GM19239 (cell line): ENCODE measurements at regions not wholly inside any gene's neighbourhood (a gene's known extent, or its start where the extent isn't known, plus 50 kb on each side); places are given as distances from the start of the nearest gene placed in this dataset.
"Not testable (repeated sequence)": the region's sequence is repeated elsewhere in the genome, so short reads cannot be mapped to it uniquely, and the experiment has no call there.

Experiments used
- DNase-seq: peaks from one replicate; pipeline ENCODE4 v3.0.0; 2011; ENCODE audit warnings: low spot score; ENCODE audit not compliant: insufficient read length
- FAIRE-seq: peaks from 2 replicates; lab custom pipeline; 2011; peaks lifted over from hg19 to GRCh38; lab: Jason Lieb, UNC

DNA sequence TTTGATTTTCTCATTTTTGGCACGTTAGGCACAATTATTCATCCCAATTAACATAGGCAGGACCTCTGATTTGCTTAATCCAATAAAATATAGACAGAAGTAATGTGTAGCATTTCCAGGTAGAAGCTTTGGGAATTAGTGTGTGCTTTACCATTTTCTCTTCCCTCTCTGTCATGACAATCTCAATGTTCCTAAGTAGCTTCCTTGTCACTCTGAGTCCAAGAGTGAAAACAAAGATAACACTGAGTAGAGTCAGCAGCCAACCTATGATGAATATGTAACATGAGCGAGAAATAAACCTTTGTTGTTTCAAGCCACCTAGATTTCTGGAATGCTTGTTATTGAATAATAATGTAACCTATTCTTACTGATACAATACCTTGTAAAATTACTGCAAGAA, 283.8 kb downstream of the OMA1 start:
- FAIRE-seq: no peak
- DNase-seq: no peak

DNA sequence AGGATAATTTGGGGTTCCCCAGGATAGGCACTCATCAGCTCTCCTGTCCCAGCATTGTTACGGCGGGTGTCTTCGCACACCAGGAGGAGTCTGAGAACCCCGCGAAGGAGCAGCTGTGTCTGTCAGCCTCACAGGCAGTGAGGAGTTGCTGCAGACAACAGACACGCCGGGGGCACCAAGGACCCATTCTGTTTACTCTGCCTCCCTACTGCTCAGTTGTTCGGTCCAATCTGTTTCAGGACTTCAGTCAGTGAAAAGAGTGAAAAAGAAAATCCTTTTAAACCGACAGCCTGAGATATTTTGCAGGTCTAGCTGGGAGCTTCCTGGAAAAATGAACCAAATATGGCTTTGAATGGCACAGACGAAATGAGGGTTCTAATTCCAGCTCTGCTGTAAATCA, 288.4 kb downstream of the OMA1 start:
- FAIRE-seq (no peak), DNase-seq (no peak)

DNA sequence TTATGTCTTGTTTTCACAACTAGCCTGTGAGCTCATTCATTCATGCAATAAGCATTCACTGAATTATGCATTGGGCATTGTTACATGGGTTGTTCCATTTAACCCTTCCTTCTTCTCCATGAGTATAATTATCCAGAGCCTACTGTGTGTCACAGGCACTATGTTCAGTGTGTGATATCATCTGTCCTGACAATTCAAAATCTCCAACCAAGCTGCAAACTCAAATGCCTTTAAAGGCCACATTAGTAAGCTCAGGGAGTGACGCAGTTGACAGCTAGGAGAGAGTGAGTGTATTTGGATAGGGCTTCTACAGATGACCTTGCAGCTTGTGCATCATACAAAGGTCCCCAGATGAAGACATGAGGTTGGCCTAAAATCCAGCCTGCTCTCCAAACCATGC, 289.5 kb downstream of the OMA1 start:
- DNase-seq (no peak), FAIRE-seq (no peak)

DNA sequence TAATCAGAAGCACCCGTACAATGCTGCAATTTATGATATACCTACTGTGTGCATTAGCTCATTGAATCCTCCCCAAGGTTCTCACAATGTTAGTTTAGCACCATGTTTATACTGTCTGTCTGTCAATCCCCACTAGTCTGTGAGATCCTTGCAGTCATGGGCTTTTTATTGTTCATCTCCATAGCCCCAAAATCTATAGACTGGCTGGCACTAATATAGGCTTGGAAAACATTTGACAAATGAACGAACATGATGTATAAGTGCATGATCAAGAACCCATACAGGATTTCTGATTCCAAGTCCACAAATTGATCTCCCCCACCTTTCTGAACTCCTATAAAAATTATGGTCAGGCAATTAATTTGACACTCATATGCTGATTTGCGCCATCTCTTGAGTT, 290.0 kb downstream of the OMA1 start:
- FAIRE-seq (no peak), DNase-seq (no peak)

DNA sequence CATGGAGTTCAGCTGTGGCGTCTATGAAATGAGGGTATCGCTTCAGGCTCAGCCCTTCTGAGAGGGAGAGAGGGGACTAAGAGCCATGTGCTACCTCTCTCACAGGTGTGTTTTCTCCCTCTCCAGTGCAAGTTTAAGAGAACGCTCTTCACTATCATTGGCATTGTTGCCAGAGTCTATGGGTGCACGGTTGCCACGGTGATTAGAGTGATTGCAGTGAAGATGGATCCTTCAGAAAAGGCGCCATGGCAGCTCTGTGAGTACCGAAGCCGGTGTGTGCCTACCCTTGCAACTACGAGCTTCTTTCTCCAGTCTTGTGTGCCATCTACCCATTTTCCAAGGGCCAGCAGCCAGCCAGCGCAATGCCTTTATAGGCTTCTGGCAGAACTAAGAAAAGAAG, 290.5 kb downstream of the OMA1 start:
- DNase-seq (no peak), FAIRE-seq (no peak)

DNA sequence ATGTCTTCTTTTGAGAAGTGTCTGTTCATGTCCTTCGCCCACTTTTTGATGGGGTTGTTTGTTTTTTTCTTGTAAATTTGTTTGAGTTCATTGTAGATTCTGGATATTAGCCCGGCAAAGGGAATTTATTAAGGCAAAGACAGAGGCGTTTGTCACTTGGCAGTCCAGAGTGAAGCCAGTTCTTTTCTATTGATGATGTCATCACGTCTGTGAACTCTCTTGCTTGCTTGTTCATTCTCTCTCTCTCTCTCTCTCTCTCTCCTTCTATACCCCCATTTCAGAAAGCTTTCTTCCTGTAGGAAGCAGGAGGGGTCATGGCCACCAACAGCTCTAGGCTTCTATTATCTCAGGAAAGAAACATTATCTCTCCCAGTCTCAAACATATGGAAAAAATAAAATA, 291.3 kb downstream of the OMA1 start:
- DNase-seq: no peak
- no peak for FAIRE-seq

DNA sequence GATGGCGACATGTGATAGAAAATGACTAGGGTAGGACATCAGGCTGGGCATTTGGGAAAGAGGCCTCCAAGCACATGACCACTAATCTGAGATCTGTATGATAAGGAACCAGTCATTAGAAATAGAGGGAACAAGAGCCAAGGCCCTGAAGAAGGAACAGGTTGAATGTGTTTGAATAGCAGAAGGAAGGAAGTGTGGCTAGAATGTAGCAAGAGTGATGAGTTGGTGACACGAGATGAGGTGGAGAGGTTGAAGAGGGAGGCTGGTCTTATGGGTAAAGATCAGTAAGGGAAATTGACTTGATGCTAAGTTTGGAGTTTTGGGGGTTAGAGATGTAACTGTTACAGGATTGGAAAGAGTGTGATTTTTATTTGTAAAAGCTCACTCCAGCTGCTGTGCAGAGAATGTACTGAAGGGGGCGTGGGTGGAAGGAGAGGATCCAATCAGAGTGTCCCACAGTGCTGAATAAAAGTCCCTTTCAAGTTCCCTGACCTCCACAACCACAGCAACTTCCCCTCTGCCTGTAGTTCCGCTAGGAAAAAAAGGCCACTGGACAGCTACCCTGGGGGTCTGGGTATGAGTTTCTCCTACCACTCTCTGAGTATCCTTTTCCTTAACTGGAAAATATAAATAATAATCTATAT, 295.0 kb downstream of the OMA1 start:
- DNase-seq (no peak), FAIRE-seq (no peak)

DNA sequence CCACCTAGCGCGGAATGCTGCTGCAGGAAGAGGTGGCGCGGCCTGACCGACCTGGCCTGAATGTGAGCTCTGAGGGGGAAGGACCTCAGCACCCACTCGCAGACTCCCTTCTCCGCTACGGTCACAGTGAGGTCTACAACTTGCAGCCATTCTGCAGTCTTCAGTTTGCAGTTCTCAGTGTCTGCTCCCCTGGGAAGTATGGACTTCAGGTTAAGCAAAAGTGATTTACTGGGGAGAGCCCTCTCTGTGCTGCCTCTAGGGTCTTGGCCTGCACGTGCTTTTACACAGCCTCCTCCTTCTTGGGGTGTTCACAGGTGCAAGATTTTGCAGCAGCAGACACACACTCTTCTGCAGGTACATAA, 296.0 kb downstream of the OMA1 start:
- FAIRE-seq (no peak), DNase-seq (no peak)

DNA sequence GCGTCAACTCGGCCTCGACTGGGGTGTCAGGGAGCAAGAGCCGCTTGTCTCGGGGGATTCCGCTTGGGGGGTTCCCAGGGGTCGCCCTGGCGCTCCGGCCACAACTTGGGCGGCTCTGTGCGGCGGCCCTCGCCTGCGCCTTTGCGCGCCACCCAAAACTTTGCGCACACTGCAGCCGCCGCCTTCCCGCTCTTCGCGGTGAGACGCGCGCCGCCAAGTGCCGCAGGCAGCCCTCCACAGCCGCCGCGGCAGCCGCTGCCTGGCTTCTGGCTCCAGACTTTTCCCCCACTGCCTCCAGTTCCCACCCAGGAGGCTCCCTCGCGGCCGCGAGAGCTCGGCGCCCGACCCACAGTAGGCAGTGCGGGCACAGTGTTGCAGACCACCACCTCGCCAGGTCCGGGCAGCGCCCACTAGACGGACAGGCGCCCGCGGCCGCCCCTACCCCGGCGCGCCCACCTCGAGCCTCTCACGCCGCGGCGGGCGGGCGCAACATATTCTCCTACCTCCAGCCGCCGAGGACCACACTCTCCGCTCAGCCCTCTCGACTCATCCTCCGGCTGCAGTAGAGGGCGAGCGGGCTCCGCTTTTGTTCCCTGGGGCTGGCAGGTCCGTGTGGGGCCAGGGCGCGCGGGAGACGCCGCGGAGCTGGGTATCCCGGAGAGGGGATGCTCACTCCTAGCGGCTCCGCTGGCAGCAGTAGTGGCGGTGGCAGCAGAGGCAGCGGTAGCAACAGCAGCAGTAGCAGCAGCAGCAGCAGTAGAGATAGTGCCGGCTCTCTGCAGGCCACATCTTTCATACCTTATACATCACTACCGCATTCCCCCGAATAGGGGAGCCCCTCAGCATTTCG, 296.6 kb downstream of the OMA1 start:
- FAIRE-seq (no peak), DNase-seq (no peak)

DNA sequence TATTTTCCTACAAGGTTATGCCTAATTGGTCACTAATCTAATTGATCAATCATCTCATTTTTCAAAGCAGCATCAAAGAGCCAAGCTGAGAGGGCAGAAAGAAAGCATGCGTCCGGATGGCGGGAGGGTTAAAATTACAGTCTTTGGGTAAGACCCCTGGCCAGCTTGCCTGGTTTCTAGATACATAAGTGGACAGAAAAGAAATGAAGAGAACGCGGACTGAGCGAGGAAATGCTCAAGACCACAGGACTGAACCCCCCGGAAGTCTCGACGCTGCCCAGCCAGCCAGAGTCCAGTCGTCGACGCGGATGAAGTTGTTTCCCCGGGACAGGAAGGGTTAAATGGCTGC, 297.2 kb downstream of the OMA1 start:
- DNase-seq (no peak), FAIRE-seq (no peak)

DNA sequence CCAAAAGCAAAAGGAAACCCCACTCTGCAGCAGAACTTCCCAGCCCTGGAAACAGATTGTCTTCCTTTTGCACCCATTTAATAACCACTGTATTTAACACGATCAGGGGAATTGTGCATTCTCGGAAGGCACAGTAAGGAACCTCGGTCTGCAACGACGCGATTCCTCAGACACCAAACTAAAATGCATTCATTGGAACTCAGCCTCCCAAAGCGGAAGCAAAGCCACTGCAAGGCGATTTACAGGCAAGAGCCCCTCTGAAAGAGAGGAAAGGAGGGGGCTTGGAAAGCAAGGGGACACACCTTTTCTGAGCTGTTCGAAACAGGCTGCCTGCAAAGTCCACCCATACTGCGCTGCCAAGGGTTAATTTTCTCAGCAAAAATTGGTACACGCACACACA, 297.7 kb downstream of the OMA1 start:
- DNase-seq: no peak
- FAIRE-seq: no peak

DNA sequence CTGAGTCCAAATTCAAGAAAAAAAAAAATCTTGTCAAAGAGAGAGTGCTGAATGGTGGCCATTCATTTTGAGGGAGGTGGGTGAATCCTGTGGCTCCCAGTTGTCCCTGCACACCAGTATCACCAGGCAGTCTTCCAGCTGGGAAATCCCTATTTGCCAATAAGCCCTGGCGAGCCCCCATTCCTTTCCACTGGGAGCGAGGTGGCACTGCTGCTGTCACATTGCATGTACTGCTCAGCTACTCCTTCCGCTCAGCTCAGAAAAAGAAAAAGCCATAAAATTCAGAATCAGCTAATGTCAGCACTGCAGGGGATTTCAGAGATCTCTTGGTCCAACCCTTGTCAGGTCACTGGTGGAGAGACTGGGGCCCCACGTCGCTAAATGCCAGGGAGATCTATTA, 298.5 kb downstream of the OMA1 start:
- no peak for FAIRE-seq
- no peak for DNase-seq

DNA sequence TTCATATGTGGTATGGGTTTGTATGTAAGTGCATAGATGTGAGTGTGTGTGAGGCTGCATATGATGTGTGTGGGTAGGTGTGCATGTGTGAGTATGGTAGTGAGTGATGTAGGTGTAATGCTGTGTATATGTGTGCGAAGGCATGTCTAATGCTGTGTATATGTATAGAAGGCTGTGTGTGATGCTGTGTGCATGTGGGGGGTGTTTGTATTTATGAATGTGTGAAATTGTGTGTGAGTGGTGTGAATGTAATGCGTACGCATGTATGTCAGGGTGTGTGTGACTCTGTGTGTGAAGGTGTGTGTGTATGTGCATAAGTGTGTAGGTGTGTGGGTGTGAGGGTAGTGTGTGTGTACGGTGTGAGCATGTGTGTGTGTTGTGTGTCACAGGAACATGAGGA, 300.0 kb downstream of the OMA1 start:
- DNase-seq (no peak), FAIRE-seq (no peak)

DNA sequence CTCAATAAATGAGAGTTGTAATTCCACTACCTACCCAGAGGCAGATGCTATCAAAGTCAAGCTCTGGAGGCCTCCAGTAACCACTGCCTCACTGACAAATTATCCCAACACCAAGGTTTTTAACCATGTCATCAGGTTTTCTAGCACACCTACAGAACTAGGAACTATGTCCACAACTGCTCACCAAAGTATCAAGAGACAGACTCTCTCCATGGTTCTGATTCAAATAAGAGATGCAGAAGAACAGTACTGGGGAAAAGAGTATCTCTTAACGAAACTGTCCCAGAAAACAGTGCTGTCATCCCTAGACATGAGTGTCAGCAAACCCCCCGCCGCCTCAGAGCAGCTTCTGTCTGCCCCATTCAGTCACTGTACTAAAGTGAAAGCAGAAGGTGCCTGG, 301.7 kb downstream of the OMA1 start:
- no peak for FAIRE-seq
- no peak for DNase-seq

DNA sequence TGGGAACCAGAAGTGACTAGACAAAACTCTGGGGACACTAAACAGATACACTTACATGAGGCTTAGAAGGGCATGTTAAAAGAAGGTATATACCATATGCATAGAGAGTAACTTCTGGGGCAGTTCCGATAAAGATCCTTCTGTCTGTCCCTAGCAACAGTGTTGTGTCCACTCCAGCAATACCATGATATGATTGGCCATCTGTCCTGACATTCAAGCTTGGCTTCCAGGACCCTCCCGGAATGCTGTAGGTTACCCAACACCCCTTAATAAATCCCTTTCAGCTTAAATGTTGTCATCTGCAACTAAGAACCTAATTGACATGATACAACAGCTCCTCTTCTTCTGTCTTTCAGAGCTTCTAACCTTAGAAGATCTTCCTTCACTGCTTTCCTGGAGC, 307.7 kb downstream of the OMA1 start:
- FAIRE-seq (no peak), DNase-seq (no peak)

DNA sequence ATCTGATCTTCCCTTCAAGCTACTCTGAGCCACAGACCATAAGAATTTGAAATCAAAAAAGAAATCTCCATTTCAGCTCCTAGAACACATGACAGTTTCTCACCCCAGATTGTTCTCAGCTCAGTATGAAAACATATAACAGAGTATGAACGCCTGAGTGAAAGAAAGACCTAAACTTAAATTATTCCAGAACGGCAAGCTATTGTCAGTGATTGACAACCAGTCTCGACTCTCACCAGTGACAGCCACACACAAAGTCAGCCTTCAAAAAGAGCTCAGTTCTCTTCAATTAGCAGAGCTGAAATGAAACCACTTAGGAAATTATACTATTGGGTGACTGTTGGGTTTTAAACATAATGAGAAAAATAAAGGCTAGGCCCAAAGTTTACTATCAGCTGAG, 312.8 kb downstream of the OMA1 start:
- FAIRE-seq (no peak), DNase-seq (no peak)

DNA sequence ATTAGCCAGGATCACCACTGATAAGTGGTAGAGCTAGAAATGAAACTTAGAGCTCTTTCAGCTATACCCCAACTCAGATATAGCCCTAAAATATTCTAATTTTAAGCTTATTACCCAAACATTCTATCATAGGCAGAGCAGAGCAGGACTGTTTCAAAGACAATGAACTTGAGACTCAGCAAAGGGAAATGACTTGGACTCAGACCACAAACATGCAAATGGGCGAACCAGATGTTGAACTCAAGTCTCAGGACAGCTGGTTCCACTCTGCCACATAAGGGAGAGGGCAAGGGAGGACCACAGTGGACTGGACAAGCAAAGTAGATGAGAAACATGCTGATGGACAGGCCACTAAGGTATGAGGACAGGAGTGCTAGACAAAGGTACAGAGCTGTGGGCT, 315.3 kb downstream of the OMA1 start:
- DNase-seq: no peak
- no peak for FAIRE-seq

DNA sequence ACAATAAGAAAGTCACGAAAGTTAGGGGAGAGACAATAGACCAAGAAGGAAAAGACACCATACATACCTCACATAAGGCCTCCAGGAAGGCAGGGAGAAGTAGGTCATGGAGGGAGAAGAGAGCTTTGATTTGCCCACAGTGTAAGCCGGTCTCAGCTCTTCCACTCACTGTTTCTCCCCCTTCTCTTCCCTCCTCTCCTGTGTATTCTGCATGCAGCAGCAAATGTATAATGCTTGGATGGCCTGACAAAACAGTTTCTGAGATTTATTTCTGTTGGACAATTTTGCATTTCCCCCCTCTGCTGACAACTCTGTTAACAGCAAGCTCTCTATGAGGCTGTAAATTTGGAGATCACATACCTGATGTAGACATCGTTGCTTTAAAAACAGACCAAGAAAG, 318.9 kb downstream of the OMA1 start:
- FAIRE-seq (no peak), DNase-seq (no peak)

DNA sequence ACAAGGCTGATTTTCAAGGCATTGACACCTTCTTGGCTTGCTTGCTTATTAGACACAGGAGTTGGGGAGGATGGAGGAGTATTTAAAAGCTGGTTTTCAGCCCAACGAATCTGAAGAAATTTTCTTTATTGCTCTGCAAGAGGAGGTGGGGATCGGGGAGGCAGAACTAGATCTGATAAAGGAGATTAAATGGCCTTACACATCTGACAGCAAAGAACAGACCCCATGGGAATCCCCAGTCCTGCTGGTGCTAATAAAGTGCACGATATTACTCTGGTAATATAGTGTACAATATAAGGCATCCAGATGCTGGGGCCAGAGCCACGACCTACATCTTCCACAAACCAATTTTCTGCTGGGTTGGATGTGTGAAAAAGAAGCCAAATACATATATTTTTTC, 323.0 kb downstream of the OMA1 start:
- FAIRE-seq: no peak
- no peak for DNase-seq

DNA sequence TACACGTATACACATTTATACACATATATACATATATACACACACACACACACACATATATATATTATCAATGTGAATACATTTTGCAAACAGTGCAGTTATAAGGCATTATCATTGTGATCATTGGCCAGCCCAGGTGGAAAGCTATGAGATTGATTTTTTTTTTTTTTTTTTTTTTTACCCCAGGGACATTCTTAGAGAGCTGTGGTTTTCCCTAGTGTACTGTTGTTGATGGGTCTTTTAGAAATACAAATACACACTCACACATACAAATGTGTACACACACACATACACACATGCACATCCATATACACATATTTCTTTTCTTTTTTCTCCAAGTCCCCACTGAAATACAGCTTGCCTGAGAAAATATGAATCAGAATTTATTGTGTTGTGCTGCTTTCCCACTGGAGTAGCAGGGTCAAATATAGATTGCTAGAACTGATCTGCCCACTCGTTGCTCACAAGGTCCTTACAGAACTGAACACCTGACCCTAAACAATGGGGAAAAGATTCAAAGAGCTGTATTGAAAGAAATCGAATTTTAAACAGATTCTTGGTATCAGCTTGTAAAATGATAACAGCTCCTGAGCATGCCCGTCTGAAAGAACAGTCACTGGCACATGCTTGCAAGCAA, 325.6 kb downstream of the OMA1 start:
- FAIRE-seq: no peak
- no peak for DNase-seq

DNA sequence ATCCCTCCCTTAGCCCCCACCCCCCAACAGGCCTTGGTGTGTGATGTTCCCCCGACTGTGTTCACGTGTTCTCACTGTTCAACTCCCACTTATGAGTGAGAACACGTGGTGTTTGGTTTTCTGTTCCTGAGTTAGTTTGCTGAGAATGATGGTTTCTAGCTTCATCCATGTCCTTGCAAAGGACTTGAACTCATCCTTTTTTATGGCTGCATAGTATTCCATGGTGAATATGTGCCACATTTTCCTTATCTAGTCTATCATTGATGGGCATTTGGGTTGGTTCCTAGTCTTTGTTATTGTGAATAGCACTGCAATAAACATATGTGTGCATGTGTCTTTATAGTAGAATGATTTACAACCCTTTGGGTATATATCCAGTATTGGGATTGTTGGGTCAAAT, 330.4 kb downstream of the OMA1 start:
- not testable (repeated sequence) for FAIRE-seq, DNase-seq

DNA sequence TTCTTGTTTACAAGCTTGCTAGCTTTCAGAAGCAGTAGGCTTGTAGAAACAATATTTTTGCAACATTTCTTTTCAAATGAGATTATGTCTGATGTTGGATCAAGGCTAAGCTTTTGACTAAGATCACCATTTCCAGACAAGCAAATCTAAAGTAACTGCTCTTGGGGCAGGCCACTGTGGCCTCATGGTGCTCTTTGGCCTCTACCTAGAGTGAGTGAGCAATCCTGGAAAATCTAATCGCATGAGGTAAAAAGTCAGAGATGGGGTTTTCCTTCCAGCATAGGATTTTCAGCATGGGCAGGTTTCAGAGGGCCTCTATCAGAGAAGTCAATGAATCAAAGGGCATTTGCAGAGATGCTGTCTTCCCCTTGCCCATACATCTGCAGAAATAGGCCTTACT, 331.9 kb downstream of the OMA1 start:
- FAIRE-seq: no peak
- no peak for DNase-seq
